UCSD-AML1 (cell line): ENCODE measurements at regions not wholly inside any gene's neighbourhood (a gene's known extent, or its start where the extent isn't known, plus 50 kb on each side); places are given as distances from the start of the nearest gene placed in this dataset.

Experiments used
- DNase-seq: peaks from one replicate; lab custom pipeline; 2025; ENCODE audit not compliant: unreplicated experiment; lab: John Stamatoyannopoulos, UW

- DNase-seq = no peak
Observed at GRCh38 chr20:57950764-57951485, 241.1 kb upstream of the PMEPA1 start.

GRCh38 chr20:57948180-57948955 lies 238.6 kb upstream of the PMEPA1 start:
- no peak for DNase-seq

GRCh38 chr20:57947421-57948179 lies 237.8 kb upstream of the PMEPA1 start:
- no peak for DNase-seq

GRCh38 chr20:57946559-57947315 lies 236.9 kb upstream of the PMEPA1 start:
- no peak for DNase-seq

GRCh38 chr20:57944988-57945387 lies 235.2 kb upstream of the PMEPA1 start:
- DNase-seq = no peak

- DNase-seq = no peak
Observed at GRCh38 chr20:57943950-57944349, 234.1 kb upstream of the PMEPA1 start.

GRCh38 chr20:57943291-57943690 lies 233.5 kb upstream of the PMEPA1 start:
- no peak for DNase-seq

GRCh38 chr20:57941604-57942381 lies 232.0 kb upstream of the PMEPA1 start:
- DNase-seq = no peak

GRCh38 chr20:57940868-57941522 lies 231.2 kb upstream of the PMEPA1 start:
- no peak for DNase-seq

GRCh38 chr20:57940376-57940775 lies 230.6 kb upstream of the PMEPA1 start:
- DNase-seq = no peak

GRCh38 chr20:57939499-57939898 lies 229.7 kb upstream of the PMEPA1 start:
- no peak for DNase-seq

- DNase-seq = no peak
Observed at GRCh38 chr20:57938158-57939108, 228.6 kb upstream of the PMEPA1 start.

GRCh38 chr20:57936636-57937385 lies 227.0 kb upstream of the PMEPA1 start:
- no peak for DNase-seq

- DNase-seq = no peak
Observed at GRCh38 chr20:57934913-57935312, 225.1 kb upstream of the PMEPA1 start.

- no peak for DNase-seq
Observed at GRCh38 chr20:57934007-57934805, 224.4 kb upstream of the PMEPA1 start.

- no peak for DNase-seq
Observed at GRCh38 chr20:57932227-57932864, 222.5 kb upstream of the PMEPA1 start.

GRCh38 chr20:57930351-57930750 lies 220.5 kb upstream of the PMEPA1 start:
- no peak for DNase-seq
